Choroid plexus epithelial cell (primary cell): ENCODE measurements at regions not wholly inside any gene's neighbourhood (a gene's known extent, or its start where the extent isn't known, plus 50 kb on each side); places are given as distances from the start of the nearest gene placed in this dataset.

ENCODE experiments used
- DNase-seq: peaks from one replicate; pipeline ENCODE4 v3.0.0-alpha.2; 2010; ENCODE audit warnings: low read depth
- H3K4me3 ChIP-seq: 2 replicates; pipeline ENCODE4 v1.5.1; 2011; ENCODE audit warnings: low read depth, mild to moderate bottlenecking, control low read depth, low read length, moderate library complexity
- CTCF ChIP-seq: conservative IDR thresholded peaks from 2 replicates; pipeline ENCODE4 v1.5.1; 2011; ENCODE audit warnings: low read depth, mild to moderate bottlenecking, control low read depth, inconsistent platforms, low read length, moderate library complexity

- no peak for TF ChIP-seq CTCF
- no peak for DNase-seq
- H3K4me3 ChIP-seq, result no peak overlapping the region
Observed at GRCh38 chr15:91664224-91664836, 189.2 kb upstream of the SLCO3A1 start.

DNA sequence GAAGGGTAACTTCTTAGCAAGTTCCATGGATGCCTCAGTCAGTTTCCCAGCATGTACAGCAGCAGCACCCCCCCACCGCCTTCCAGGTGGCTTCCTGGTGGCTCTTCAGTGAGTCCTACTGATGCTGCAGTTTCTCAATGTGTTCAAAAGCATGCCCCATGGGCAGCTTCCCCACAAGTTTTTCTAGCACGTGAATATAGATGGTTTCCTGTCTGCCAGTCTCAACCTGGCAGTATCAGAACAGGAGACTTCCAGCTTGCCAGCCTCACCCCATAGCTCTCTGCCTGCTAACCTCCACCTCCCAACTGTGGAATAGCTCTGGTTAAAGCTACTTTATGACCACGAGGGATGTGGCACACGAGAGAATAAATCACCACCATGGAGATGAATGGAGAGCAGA is 188.3 kb upstream of the SLCO3A1 start:
- no peak overlapping the region for H3K4me3 ChIP-seq
- DNase-seq, result no peak
- no peak for TF ChIP-seq CTCF

GRCh38 chr15:91668370-91668769 is 185.1 kb upstream of the SLCO3A1 start:
- no peak overlapping the region for H3K4me3 ChIP-seq
- DNase-seq, result no peak
- no peak for TF ChIP-seq CTCF

GRCh38 chr15:91670108-91670507 is 183.4 kb upstream of the SLCO3A1 start:
- no peak overlapping the region for H3K4me3 ChIP-seq
- TF ChIP-seq CTCF, result no peak
- no peak for DNase-seq

GRCh38 chr15:91678003-91678402 is 175.5 kb upstream of the SLCO3A1 start:
- no peak for DNase-seq
- no peak overlapping the region for H3K4me3 ChIP-seq
- TF ChIP-seq CTCF, result no peak

- no peak overlapping the region for H3K4me3 ChIP-seq
- DNase-seq, result no peak
- no peak for TF ChIP-seq CTCF
Observed at GRCh38 chr15:91679447-91679846, 174.1 kb upstream of the SLCO3A1 start.

- H3K4me3 ChIP-seq, result no peak overlapping the region
- TF ChIP-seq CTCF, result no peak
- DNase-seq, result no peak
Observed at GRCh38 chr15:91685436-91685835, 168.1 kb upstream of the SLCO3A1 start.
